ENCODE measurements at regions not wholly inside any gene's neighbourhood (a gene's known extent, or its start where the extent isn't known, plus 50 kb on each side); places are given as distances from the start of the nearest gene placed in this dataset.

DNA sequence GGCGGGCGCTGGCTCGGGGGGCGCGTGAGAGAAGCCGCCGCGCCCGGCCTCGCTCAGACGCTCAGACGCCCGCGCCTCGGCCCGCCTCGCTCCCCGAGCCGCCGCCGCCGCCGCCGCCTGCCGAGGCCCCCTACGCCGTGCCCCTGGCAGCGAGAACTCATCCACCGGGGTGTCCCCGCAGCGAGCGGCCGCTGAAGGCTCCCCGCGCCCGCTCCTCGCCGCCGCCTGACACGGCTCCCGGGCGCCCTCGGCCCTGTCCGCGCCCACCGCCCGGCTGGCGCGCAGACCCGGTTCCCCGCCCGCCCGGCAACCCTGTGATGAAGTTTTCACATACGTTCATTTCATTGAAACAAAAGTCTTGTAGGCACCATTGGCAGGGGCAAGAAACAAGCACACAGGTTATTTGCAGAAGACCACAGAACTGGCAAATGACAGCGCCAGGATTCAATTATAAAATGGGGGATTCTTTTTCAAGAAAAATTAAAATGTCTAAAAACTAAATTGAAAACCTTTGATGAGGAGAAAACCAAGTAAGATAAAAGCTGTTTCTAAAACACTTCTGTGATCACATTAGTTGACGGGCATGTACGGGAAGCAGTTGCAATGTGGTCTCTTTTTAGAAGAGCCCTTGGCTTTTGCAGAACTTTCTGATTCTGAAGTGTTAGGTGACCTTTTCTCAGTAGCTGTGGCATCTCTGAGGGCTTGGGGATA is 50.5 kb upstream of the TUBA3D start:
- TF ChIP-seq, protein P1, sequence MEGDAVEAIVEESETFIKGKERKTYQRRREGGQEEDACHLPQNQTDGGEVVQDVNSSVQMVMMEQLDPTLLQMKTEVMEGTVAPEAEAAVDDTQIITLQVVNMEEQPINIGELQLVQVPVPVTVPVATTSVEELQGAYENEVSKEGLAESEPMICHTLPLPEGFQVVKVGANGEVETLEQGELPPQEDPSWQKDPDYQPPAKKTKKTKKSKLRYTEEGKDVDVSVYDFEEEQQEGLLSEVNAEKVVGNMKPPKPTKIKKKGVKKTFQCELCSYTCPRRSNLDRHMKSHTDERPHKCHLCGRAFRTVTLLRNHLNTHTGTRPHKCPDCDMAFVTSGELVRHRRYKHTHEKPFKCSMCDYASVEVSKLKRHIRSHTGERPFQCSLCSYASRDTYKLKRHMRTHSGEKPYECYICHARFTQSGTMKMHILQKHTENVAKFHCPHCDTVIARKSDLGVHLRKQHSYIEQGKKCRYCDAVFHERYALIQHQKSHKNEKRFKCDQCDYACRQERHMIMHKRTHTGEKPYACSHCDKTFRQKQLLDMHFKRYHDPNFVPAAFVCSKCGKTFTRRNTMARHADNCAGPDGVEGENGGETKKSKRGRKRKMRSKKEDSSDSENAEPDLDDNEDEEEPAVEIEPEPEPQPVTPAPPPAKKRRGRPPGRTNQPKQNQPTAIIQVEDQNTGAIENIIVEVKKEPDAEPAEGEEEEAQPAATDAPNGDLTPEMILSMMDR (IDR thresholded peaks at IDR 0.05; ENCODE audit: low read depth, low read length) = no peak
- TF ChIP-seq EZH2phosphoT487 (IDR thresholded peaks at IDR 0.05; ENCODE audit: low read depth) = no peak

Measured in OCI-LY3 (cell line).